Stomach (tissue), 4 donors: ENCODE measurements at regions not wholly inside any gene's neighbourhood (a gene's known extent, or its start where the extent isn't known, plus 50 kb on each side); places are given as distances from the start of the nearest gene placed in this dataset.

Source experiments
- CTCF ChIP-seq, 7 experiments: fragments of 450-650 bp in 4 of 7; fragments of 200-600 bp in 3 of 7; sonication (generic) in 3 of 7; IDR thresholded peaks; one replicate each; pipeline ENCODE4 v1.5.1; 2016 to 2019; ENCODE audit warnings: antibody characterized with exemption in 7 of 7, control low read depth in 2 of 7, mild to moderate bottlenecking in 1 of 7
- EP300 ChIP-seq: sonication (generic); formaldehyde crosslinking; IDR thresholded peaks from one replicate; pipeline ENCODE4 v1.6.1; 2017; ENCODE audit warnings: antibody characterized with exemption
- POLR2A ChIP-seq, 4 donors: fragments of 450-650 bp; IDR thresholded peaks; one replicate each; pipeline ENCODE4 v1.6.1; 2016; ENCODE audit warnings: antibody characterized with exemption in 4 of 4, control low read depth in 2 of 4, mild to moderate bottlenecking in 1 of 4, moderate library complexity in 1 of 4

- TF ChIP-seq CTCF (IDR thresholded peaks at IDR 0.05) (no peak), POLR2A (IDR thresholded peaks at IDR 0.05) (no peak), EP300 (no peak)
Observed at GRCh38 chr10:64873088-64873487, 1351.9 kb downstream of the REEP3 start.
